ENCODE measurements at regions not wholly inside any gene's neighbourhood (a gene's known extent, or its start where the extent isn't known, plus 50 kb on each side); places are given as distances from the start of the nearest gene placed in this dataset.

- TF ChIP-seq POLR2A (IDR thresholded peaks at IDR 0.05) = no peak
- TF ChIP-seq, protein P1, sequence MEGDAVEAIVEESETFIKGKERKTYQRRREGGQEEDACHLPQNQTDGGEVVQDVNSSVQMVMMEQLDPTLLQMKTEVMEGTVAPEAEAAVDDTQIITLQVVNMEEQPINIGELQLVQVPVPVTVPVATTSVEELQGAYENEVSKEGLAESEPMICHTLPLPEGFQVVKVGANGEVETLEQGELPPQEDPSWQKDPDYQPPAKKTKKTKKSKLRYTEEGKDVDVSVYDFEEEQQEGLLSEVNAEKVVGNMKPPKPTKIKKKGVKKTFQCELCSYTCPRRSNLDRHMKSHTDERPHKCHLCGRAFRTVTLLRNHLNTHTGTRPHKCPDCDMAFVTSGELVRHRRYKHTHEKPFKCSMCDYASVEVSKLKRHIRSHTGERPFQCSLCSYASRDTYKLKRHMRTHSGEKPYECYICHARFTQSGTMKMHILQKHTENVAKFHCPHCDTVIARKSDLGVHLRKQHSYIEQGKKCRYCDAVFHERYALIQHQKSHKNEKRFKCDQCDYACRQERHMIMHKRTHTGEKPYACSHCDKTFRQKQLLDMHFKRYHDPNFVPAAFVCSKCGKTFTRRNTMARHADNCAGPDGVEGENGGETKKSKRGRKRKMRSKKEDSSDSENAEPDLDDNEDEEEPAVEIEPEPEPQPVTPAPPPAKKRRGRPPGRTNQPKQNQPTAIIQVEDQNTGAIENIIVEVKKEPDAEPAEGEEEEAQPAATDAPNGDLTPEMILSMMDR (IDR thresholded peaks at IDR 0.05) = no peak
Measured at GRCh38 chr13:93007928-93008327, 218.7 kb upstream of the GPC6 start.

Data from body of pancreas (tissue), 4 donors.